Immature natural killer cell (primary cell): ENCODE measurements at regions not wholly inside any gene's neighbourhood (a gene's known extent, or its start where the extent isn't known, plus 50 kb on each side); places are given as distances from the start of the nearest gene placed in this dataset.
A peak's percentile ranks its signal among the peaks of the same experiment; 100 is the strongest.
"Not testable (repeated sequence)": the region's sequence is repeated elsewhere in the genome, so short reads cannot be mapped to it uniquely, and the experiment has no call there.

ENCODE experiments used
- DNase-seq, 3 donors: peaks; one replicate each; pipeline ENCODE4 v3.0.0; 2022; ENCODE audit warnings: mixed read lengths in 1 of 3
- H3K27ac Mint-ChIP-seq, 6 donors: one replicate each; pipeline ENCODE4 v1.8.0; 2020; ENCODE audit warnings: mixed read lengths in 6 of 6, mild to moderate bottlenecking in 5 of 6, inconsistent platforms in 4 of 6, moderate library complexity in 3 of 6
- H3K27me3 Mint-ChIP-seq, 3 donors: one replicate each; pipeline ENCODE4 v1.8.0; 2020 to 2021; ENCODE audit warnings: low read depth in 3 of 3, mild to moderate bottlenecking in 3 of 3, mixed read lengths in 3 of 3, moderate library complexity in 3 of 3, inconsistent platforms in 1 of 3
- H3K36me3 Mint-ChIP-seq, 3 donors: one replicate each; pipeline ENCODE4 v1.8.0; 2020; ENCODE audit warnings: mixed read lengths in 3 of 3, inconsistent platforms in 2 of 3, mild to moderate bottlenecking in 2 of 3
- H3K4me1 Mint-ChIP-seq, 2 donors: one replicate each; pipeline ENCODE4 v1.8.0; 2020; ENCODE audit warnings: inconsistent platforms in 2 of 2, mild to moderate bottlenecking in 2 of 2, mixed read lengths in 2 of 2, moderate library complexity in 1 of 2
- H3K4me3 Mint-ChIP-seq, 5 donors: one replicate each; pipeline ENCODE4 v1.8.0; 2020; ENCODE audit warnings: mild to moderate bottlenecking in 5 of 5, mixed read lengths in 5 of 5, inconsistent platforms in 3 of 5, moderate library complexity in 3 of 5
- H3K9me3 Mint-ChIP-seq, 6 donors: one replicate each; pipeline ENCODE4 v1.8.0; 2020; ENCODE audit warnings: mild to moderate bottlenecking in 6 of 6, mixed read lengths in 6 of 6, inconsistent platforms in 4 of 6, moderate library complexity in 3 of 6

GRCh38 chr10:62985807-62986600, 147.1 kb upstream of the NRBF2 start:
- Mint-ChIP-seq H3K27ac (no peak overlapping the region), H3K4me1 (no peaks in the 10 kb centered on the region), H3K9me3 (no peaks in the 10 kb centered on the region), H3K27me3 (no peaks in the 10 kb centered on the region), H3K4me3 (no peak overlapping the region), H3K36me3 (peaks cover 0 to 2% (median 0%) of the 10 kb centered on the region in 3 donors)
- no peak for DNase-seq

- Mint-ChIP-seq H3K4me3 (no peak overlapping the region), H3K27me3 (peaks cover 0 to 2% (median 0%) of the 10 kb centered on the region in 3 donors), H3K9me3 (no peaks in the 10 kb centered on the region), H3K36me3 (peaks cover 0 to under 1% (median 0%) of the 10 kb centered on the region in 3 donors), H3K4me1 (no peaks in the 10 kb centered on the region), H3K27ac (no peak overlapping the region)
- DNase-seq = no peak
Measured at GRCh38 chr10:62981096-62981495, 152.0 kb upstream of the NRBF2 start.

DNA sequence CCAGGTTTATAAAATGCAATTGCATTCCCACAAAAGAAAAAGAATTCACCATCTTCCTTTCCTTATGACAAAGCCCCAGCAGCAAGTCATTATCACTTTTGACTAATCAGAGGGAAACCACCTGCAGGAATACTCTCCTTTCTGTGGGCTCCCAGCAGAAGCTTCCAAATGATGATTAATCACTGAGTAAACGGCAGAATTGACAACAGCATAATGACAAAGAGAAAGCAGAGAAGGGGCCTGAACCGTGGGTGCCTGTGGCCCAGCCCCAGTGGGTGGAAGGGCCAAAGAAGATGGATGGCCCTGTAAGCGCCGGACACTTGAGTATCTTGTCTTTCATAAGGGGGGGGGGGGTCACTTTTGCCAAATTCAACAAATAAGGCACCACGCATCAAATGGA, 152.4 kb upstream of the NRBF2 start:
- H3K36me3 Mint-ChIP-seq = no peaks in the 10 kb centered on the region
- H3K4me1 Mint-ChIP-seq = no peaks in the 10 kb centered on the region
- peaks cover 0 to 2% (median 0%) of the 10 kb centered on the region in 3 donors for H3K27me3 Mint-ChIP-seq
- H3K4me3 Mint-ChIP-seq = no peak overlapping the region
- no peak for DNase-seq
- H3K9me3 Mint-ChIP-seq = peaks cover 0 to 3% (median 0%) of the 10 kb centered on the region in 6 donors
- no peak overlapping the region for H3K27ac Mint-ChIP-seq

DNA sequence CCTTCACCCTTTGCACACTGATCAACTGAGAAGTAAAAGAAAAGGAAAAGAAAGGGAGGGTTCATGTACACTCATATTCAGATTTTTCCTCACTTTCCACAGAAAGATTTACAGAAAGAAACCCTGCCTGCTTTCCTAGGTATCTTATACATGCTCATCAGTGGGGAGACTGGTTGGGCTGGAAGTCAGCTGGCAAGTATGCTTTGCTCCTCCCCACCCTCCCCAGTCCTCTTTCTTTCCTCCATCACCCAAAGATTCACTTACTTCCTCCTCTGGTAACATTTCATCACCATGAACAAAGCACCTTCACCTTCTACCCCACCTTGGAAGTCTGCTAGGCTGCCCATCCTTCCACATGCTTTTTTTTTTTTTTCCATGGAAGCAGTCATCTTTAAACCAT, 153.2 kb upstream of the NRBF2 start:
- Mint-ChIP-seq H3K27me3 (peaks cover 0 to 2% (median 0%) of the 10 kb centered on the region in 3 donors), H3K9me3 (peaks cover 0 to 9% (median 0%) of the 10 kb centered on the region in 6 donors), H3K36me3 (peaks cover 0 to 5% (median 4%) of the 10 kb centered on the region in 3 donors), H3K27ac (no peak overlapping the region), H3K4me3 (no peak overlapping the region), H3K4me1 (no peaks in the 10 kb centered on the region)
- DNase-seq = no peak

- Mint-ChIP-seq H3K9me3 (peaks cover 0 to 11% (median 0%) of the 10 kb centered on the region in 6 donors), H3K4me1 (no peaks in the 10 kb centered on the region), H3K27ac (no peak overlapping the region), H3K4me3 (no peak overlapping the region), H3K36me3 (peaks cover 0 to 7% (median 4%) of the 10 kb centered on the region in 3 donors), H3K27me3 (peaks cover 0 to 2% (median 0%) of the 10 kb centered on the region in 3 donors)
- no peak for DNase-seq
Measured at GRCh38 chr10:62978482-62978881, 154.6 kb upstream of the NRBF2 start.

DNA sequence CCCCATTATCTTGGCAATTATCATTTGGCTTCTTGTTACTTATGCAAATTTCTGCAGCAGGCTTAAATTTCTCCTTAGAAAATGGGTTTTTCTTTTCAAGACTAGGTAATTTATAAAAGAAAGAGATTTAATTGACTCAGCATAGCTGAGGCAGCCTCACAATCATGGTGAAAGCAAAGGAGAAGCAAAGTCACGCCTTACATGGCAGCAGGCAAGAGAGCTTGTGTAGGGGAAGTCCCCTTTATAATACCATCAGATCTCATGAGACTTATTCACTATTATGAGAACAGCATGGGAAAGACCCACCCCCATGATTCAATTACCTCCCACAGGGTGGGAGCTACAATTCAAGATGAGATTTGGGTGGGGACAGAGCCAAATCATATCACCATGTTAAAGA, 158.3 kb upstream of the NRBF2 start:
- H3K4me1 Mint-ChIP-seq, H3K36me3 Mint-ChIP-seq, H3K4me3 Mint-ChIP-seq, H3K27me3 Mint-ChIP-seq, DNase-seq, H3K27ac Mint-ChIP-seq: not testable (repeated sequence)
- peaks cover 0 to 11% (median 0%) of the 10 kb centered on the region in 6 donors for H3K9me3 Mint-ChIP-seq

- H3K4me3 Mint-ChIP-seq = no peak overlapping the region
- peaks cover 3 to 10% (median 4%) of the 10 kb centered on the region in 3 donors for H3K27me3 Mint-ChIP-seq
- no peak overlapping the region for H3K27ac Mint-ChIP-seq
- H3K36me3 Mint-ChIP-seq = peaks cover 0 to 7% (median 4%) of the 10 kb centered on the region in 3 donors
- DNase-seq = no peak
- no peaks in the 10 kb centered on the region for H3K4me1 Mint-ChIP-seq
- peaks cover 0 to 11% (median 0%) of the 10 kb centered on the region in 6 donors for H3K9me3 Mint-ChIP-seq
Measured at GRCh38 chr10:62972103-62972502, 155.9 kb upstream of the EGR2 start.

DNA sequence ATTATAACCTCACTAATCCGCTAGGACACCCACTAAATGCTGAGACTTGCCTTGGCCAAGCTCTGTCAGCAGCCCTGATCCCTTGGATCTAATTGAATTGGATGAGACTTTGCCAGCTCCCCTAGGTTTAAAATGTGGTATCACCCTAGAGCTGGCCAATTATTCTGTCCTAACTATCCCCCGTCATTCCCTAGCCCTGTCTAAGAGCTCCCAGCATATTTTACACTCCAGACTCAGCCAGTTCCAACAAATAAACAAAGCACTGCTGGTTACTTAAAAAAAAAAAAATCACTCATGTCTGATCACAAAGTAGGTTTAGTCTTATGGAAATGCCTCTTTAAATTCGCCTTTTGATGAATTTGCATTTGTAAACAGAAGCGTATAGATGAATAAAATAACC, 147.9 kb upstream of the EGR2 start:
- Mint-ChIP-seq H3K36me3 (no peaks in the 10 kb centered on the region), H3K4me1 (no peaks in the 10 kb centered on the region), H3K27me3 (peaks cover 2 to 10% (median 2%) of the 10 kb centered on the region in 3 donors), H3K9me3 (peaks cover 0 to 1% (median 0%) of the 10 kb centered on the region in 6 donors), H3K4me3 (no peak overlapping the region), H3K27ac (no peak overlapping the region)
- DNase-seq = no peak

- Mint-ChIP-seq H3K4me3 (no peak overlapping the region), H3K36me3 (no peaks in the 10 kb centered on the region)
Measured at GRCh38 chr10:62961951-62962523, 145.9 kb upstream of the EGR2 start.

GRCh38 chr10:62960416-62960815, 144.2 kb upstream of the EGR2 start:
- Mint-ChIP-seq H3K27me3 (peaks cover 0 to 3% (median 0%) of the 10 kb centered on the region in 3 donors), H3K4me1 (no peaks in the 10 kb centered on the region), H3K27ac (no peak overlapping the region), H3K36me3 (no peaks in the 10 kb centered on the region), H3K4me3 (no peak overlapping the region), H3K9me3 (peaks cover 0 to 1% (median 0%) of the 10 kb centered on the region in 6 donors)
- DNase-seq = no peak

More at GRCh38 chr10:62961951-62962523, 145.9 kb upstream of the EGR2 start:
- peaks cover 0 to 3% (median 0%) of the 10 kb centered on the region in 3 donors for H3K27me3 Mint-ChIP-seq
- H3K27ac Mint-ChIP-seq = no peak overlapping the region
- DNase-seq = no peak
- H3K9me3 Mint-ChIP-seq = peaks cover 0 to 1% (median 0%) of the 10 kb centered on the region in 6 donors
- no peaks in the 10 kb centered on the region for H3K4me1 Mint-ChIP-seq

DNA sequence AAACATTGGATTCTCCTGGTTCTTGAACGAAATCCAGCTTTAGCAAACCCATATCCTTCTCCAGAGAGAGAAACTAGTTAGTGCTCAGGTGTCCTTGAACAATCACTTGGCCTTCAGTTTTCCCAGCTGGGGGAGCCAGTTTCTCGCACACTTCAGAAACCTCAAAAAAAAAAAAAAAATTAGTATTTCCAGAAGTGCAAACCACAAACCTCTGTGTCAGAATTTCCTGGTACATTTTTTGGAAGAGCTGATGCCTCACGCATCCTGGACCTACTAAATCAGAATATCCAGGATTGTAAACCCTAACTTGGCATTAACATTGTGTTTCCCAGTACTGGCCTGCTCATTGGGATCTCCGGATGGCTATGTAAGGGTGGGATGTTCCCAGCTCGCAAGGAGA, 143.4 kb upstream of the EGR2 start:
- H3K9me3 Mint-ChIP-seq = peaks cover 0 to 1% (median 0%) of the 10 kb centered on the region in 6 donors
- no peaks in the 10 kb centered on the region for H3K36me3 Mint-ChIP-seq
- H3K4me1 Mint-ChIP-seq = no peaks in the 10 kb centered on the region
- no peak overlapping the region for H3K27ac Mint-ChIP-seq
- peaks cover 0 to 3% (median 2%) of the 10 kb centered on the region in 3 donors for H3K27me3 Mint-ChIP-seq
- no peak overlapping the region for H3K4me3 Mint-ChIP-seq
- no peak for DNase-seq

DNA sequence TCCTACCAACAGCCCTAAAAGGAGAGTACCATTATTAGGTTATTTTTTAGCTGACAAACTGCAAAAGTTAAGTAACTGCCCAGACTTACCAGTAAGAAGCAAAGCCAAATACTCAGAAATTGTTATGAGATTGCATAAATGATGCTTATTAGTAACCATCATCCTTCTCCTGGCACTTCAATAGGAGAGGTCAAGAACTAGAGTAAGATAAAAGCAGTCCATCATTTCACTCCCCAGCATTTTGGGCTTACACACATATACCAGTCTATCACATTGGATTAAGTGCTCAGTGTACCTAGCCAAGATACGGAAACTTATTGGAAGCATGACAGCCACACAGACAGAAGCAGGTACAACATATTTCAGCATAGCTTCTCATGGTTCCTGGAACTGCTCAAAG, 142.8 kb upstream of the EGR2 start:
- Mint-ChIP-seq H3K36me3 (no peaks in the 10 kb centered on the region), H3K27me3 (peaks cover 0 to 3% (median 2%) of the 10 kb centered on the region in 3 donors), H3K9me3 (no peaks in the 10 kb centered on the region), H3K4me1 (no peaks in the 10 kb centered on the region), H3K27ac (no peak overlapping the region), H3K4me3 (no peak overlapping the region)
- no peak for DNase-seq

DNA sequence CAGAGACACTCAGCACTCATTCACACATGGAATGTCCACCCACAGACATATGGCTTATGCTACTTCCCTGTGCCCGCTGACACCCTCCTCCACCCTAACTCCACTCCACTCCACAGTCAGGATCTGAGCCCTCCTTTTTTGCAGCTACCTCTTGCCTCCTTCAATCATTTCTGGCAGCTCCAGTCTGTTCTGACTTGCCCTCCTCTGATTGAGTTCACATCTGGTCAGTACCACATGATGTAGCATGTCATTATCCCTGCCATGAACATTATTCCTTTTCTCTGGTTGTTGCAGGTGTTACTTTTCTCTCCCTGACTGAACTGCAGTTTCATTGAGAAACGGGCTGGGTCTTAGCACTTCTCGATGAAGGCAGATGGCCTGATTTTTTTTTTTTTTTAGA, 130.1 kb upstream of the EGR2 start:
- H3K27ac Mint-ChIP-seq = peak overlapping the region in 1 of 6 donors; percentile 9
- no peaks in the 10 kb centered on the region for H3K4me1 Mint-ChIP-seq
- peaks cover 0 to 5% (median 0%) of the 10 kb centered on the region in 6 donors for H3K9me3 Mint-ChIP-seq
- H3K4me3 Mint-ChIP-seq = no peak overlapping the region
- DNase-seq = no peak
- no peaks in the 10 kb centered on the region for H3K36me3 Mint-ChIP-seq
- H3K27me3 Mint-ChIP-seq = peaks cover 0 to 4% (median 3%) of the 10 kb centered on the region in 3 donors

GRCh38 chr10:62939698-62940097, 123.5 kb upstream of the EGR2 start:
- Mint-ChIP-seq H3K4me3 (no peak overlapping the region), H3K4me1 (no peaks in the 10 kb centered on the region), H3K36me3 (peaks cover 0 to 2% (median 0%) of the 10 kb centered on the region in 3 donors), H3K27ac (no peak overlapping the region), H3K9me3 (no peaks in the 10 kb centered on the region), H3K27me3 (peaks cover 1 to 4% (median 4%) of the 10 kb centered on the region in 3 donors)
- DNase-seq = no peak
